RCC 7860 (cell line): ENCODE measurements at regions not wholly inside any gene's neighbourhood (a gene's known extent, or its start where the extent isn't known, plus 50 kb on each side); places are given as distances from the start of the nearest gene placed in this dataset.

Experiments
- DNase-seq: peaks from one replicate; pipeline ENCODE4 v3.0.0-alpha.2; 2015; ENCODE audit warnings: low spot score
- FAIRE-seq: peaks from 2 replicates; lab custom pipeline; 2012; peaks lifted over from hg19 to GRCh38; lab: Jason Lieb, UNC

DNA sequence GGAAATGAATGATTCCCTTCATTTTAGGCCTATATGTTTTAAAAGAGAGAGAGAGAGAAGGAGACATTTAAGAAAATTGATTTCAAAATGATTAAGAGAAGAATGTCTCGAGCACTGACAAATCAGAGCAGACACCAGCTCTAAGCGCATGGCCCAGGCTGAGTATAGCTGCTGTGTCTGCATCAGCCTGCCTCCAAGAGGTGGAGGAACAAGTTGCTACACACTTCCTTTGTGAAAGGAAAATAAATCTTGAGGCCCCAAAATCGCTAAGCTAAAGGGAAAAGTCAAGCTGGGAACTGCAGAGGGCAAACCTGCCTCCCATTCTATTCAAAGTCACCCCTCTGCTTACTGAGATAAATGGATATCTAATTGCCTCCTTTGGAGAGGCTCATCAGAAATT lies 728.7 kb upstream of the TMEM132C start:
- no peak for FAIRE-seq

DNA sequence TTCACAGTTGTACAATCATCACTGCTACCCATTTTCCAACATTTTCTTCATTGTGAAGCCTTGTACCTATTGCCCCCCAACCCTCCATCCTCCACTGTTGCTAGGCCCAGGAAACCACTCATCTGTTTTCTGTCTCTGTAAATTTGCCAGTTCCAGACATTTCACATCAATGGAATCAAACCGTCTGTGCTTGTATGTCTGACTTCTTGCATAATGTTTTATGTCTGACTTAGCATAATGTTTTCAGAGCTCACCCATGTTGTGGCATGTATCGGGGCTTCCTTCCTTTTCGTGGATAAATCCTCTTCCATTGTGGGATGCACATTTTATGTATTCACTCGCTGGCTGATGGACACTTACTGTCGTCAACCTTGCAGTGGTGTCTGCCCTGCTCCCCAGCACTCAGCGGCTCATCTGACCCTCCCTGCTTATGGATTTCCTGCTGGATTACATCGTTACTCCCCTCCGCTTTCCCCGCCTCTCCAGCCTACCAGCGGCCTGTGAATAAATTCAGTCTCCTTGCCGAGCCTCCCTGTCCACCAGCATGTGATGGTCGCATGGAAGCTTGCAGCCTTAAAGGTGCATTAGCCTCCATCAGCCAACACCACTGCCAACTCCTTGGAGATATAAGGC lies 727.6 kb upstream of the TMEM132C start:
- FAIRE-seq (no peak), DNase-seq (no peak)

More for the DNA sequence above, 728.7 kb upstream of the TMEM132C start:
- no peak for DNase-seq

DNA sequence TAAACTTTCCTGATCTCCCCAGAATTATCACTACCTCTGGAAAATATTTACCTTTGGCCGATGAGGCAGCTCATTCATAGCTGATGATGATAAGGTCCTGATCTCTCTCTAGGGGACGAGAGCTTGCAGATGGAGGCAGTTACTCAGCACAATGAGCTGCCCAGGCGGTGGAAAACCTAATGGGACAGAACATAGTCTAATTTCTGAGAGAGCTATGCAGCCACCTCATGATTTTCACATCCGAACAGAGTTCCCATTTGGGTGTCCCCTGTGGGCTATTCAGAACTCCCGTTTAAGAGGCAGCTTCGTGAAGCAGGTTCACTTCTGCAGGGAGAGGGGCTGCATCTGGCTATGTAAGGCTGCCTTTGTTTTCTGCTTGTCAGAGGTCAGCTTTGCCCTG lies 724.6 kb upstream of the TMEM132C start:
- DNase-seq: no peak
- FAIRE-seq: no peak

DNA sequence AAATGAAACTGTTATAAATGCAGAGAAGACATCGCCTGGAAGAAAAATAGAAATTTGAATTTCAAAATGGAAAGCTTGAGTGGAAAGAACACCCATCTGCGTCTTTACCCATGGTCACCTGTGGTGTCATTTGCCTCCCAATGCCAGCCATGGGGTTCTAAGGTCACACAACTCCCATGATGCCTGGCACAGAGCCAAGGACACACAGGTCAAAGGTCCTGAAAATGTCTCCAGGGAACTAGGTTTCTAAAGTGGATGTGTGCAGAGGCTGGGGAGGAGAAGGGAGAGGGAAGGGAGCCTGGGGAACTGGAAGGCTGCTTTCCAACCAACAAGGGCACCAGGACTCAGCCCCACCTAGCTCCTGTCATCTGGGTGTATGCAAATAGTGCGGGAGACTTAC lies 724.0 kb upstream of the TMEM132C start:
- no peak for DNase-seq
- no peak for FAIRE-seq

DNA sequence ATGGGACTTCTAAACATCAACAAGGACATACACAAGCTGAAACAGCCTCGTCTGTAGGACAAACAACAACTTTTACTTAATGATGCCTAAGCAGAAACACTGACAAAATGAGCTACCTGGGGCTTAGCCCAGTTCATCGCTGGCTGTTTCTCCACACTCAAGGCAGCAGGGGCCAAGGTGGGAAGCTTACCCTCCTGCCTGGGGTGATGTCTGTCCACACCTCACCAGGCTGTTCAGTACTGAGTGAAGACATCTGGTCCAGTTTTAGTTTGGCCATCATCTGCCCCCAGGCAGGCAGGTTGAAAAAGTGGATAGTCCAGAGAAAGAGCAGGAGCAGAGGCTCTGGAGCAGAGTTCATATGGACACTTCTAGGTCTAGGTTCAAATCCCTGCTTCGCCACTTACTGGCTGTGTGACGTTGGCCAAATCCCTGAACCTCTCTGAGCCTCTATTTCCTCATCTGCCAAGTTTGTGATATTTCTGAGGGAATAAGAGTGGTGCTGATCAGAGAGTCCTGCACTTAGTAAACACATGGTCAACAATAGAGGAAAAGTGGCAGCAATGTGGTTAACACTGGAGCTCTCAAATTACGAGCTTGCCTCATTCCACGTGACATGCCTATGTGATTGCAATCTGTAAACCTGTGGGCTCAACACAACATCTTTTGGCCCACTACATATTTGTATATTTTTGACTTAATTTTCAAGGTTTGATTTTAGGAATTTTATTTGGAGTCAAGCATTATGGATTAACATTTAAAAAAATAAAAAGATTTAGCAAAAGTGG lies 720.1 kb upstream of the TMEM132C start:
- no peak for DNase-seq
- FAIRE-seq: no peak

DNA sequence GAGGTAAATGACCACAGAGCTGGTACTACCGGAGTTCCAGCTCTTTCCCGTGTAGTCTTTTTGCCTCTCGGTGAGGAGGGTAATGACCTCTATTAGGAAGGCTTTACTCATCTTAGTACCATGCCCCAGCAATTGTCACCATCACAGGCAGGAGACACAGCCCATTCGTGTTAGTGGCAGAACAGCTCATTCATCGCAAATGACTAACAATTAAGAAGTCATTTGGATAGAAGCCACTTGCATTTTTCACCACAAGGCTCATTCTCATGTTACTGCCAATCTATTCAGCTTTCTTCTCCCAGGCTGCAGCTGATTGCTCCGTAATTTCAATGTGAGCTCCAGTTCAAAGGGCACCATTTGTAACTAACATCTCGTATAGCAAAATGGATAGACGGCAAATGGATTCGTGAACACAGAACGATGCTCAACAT lies 718.8 kb upstream of the TMEM132C start:
- DNase-seq (peak; percentile 75), FAIRE-seq (peak; percentile 71)

DNA sequence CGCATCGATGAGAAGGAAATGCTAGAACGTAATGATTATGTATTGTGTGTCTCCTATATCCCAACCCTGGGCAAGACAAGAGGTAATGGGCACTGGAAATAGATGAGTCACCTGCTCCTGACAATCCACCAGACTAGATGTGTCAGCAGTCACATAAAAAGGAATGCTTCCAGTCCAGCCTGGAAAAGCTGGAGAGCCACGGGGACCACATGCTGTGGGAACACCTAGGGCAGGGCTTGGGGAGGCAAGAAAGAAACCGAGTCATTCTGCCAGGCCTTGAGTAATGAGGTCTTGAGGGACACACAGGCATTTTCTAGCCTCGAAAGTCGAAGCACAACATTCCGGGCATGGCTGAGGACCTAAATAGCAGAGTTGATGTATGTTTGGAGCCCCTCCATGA lies 716.7 kb upstream of the TMEM132C start:
- DNase-seq (peak; percentile 89), FAIRE-seq (peak; percentile 89)

DNA sequence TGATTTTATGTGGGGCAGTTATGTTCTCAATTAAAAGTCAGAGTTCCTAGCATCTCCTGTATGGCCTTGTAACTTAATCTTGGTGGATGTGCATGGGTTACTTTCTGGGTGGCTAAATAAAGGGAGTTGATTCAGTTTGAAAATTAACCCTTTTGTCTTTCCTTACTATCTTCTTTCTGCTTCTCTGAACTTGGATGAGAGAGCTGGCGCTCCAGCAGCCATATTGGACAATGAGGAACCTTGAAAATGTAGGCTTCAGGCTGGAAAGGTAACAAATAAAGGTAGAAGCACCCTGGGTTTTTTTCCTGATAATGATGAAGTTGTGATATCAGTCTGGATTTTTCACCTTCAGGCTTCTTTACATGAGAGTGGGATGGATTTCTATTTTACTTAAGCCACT lies 714.1 kb upstream of the TMEM132C start:
- DNase-seq: no peak
- FAIRE-seq: no peak

DNA sequence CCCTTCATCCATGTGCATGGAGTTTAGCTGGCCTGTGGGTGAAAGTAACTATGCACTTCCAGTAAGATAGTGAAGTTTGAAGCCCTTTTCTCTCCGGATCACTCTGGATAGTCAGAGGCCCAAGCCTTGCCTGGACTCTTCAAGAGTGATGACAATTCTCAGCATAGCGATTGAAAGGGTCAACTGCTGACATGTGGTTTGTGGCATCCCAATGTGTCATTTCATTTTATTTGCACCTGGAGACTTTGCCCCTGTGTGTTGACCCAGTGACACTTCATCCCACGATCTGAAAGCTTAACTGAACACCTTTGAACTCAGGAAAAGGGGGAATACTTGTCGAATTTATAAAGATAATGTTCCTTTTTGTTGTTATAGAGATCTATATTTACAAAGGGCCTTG lies 711.9 kb upstream of the TMEM132C start:
- DNase-seq: no peak
- FAIRE-seq: no peak

DNA sequence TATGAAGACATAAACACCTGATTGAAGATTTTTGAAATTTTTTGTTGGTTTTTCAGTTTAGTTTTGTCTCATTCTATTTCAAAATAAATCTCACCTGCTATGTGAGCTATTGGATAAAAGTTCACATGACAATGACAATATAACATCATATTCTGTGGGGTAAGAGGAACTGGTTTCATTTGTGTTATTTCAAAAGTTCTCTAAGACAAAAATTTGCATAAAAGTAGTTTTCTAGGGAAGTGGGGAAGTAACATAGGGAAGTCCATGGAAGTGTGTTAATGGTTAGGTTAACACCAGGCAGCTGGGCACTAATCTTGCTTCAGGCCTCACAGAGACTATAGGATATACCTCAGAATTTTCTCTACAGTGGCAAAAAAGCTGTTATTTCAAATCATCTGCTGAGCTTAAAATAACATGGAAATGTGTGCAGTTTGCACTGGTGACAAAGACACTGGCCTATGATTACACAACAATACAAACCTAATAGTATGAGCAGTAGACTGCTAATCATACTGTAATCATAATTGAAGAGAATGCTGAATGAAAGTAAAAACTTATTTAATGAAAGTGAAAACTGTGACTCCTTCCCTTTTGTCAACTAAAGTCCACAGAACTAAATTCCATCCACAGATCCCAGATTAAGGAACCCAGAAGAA lies 710.6 kb upstream of the TMEM132C start:
- DNase-seq (no peak), FAIRE-seq (no peak)

DNA sequence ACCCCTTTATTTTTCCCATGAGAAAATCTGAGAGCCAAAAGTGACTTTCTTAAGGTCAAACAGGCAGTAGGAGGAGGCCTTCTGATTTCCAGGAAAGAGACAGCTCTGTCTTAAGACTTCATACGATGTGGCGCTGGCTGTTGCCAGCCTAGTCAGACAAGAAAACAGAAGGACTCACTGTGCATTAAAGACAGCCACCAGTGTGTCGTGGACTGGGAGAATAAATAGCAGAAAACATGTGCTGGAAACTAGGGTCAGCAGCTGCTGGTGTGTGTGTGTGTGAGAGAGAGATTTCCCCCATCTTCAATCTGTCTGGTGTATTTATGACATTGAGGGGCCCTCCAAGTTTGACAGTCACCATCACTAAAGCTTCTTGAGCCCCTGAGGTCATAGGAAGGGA lies 708.6 kb upstream of the TMEM132C start:
- FAIRE-seq (no peak), DNase-seq (no peak)

DNA sequence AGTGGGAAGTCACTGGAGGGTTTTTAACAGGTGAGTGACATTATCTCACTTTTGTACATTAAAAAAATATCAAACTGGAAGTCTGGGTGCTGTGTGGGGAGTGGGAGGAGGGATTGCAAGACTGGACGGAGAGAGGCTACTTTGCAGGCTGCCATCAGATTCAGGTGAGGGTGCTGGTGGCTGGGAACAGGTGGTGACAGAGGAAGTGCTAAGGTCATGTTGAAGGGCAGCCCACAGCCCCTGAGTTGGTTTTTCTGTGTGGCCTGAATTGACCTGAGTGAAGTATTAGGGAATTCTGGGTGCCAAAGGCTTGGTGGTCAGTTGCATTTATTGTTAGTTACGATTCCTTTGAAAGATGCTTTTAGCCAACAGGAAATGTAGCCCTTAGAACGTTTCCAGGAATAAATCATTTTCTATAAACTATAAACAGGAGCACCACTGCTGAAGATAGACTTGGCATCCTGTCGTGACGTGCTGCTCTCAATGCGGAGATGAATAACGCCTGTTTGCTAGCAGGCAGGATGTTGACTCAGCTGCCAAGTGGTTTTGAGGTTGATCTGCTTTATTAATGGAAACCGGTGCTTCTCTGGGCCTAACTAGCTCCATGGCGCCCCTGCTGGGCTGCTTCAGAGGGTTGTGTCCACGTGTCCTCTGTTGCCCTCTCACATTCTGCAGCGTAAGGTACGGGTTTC lies 707.5 kb upstream of the TMEM132C start:
- FAIRE-seq (peak; percentile 81), DNase-seq (peak; percentile 86)

DNA sequence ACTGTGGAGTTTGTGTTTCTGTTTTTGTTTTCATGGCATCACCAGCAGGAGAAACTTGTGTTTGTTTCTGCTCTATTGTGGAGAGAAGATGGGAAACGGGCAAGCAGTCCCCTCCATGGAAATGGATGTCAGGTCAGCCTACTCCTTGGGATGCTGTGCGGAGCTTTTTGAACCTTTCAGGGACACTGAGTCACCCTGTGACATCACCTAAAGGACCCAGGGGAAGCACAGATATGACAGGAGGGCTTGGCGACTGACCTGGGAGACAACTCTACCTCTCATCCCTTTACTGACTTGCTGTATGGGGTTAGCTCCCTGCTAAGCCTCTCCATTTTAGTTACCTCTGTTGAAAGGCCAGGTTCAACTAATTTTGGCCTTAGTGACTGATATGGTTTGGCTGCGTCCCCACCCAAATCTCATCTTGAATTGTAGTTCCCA lies 706.9 kb upstream of the TMEM132C start:
- no peak for DNase-seq
- FAIRE-seq: no peak

DNA sequence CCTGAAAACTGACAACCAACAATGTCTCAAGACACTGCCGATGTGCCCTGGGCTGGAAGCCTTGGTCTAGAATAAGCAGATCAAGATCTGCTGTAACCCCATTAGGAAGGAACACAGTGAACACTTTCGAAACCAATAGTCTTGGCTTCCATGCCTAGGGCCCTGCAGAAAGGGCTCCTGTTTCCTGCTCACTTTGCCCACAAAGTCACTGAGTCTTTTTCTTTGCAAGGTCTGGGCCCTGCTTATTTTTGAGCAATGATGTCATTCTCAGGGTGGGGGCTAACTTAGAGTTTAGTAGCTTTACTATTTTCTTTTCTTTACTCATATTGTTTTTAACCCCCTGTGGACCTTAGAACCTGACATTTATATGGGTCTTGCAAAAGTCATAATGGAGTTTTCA lies 704.2 kb upstream of the TMEM132C start:
- no peak for DNase-seq
- no peak for FAIRE-seq

DNA sequence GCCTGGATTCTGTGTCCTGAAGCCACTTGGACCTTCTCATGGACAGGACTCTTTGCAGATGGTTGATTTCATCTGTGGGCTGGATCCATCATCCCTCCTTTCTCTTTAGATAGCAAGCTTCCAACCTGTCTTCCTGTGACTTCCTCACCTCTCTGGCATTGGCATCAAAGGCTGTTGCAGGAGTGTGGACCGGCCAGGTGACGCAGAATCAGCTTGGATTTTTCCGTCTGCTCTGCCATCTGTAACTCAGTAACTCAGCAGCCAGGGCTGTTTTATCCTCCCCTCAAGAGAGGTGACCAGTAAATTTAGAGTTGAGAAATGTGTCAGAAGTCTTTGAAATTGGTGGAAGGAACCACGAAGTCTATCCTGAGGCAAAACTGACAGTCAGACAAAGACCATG lies 701.7 kb upstream of the TMEM132C start:
- DNase-seq (no peak), FAIRE-seq (no peak)

DNA sequence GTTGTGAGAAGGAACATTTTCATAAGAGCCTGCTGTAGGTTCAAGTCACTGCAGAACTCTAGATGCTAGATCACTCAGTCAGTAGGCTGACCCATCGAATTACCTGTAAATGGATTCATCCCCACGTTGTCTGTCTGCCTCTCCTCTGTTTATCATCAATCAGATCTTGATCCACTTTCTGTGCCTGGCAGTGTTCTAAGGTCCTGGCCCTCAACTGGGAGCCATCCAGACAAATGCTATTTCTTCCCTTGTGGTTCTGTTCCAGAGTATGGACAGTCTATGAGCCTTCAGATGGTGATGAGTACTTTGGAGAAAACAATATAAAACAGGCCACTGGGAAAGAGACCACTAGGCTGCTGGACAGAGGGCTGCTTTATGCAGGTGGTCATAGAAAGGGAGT lies 699.4 kb upstream of the TMEM132C start:
- no peak for DNase-seq
- FAIRE-seq: no peak

DNA sequence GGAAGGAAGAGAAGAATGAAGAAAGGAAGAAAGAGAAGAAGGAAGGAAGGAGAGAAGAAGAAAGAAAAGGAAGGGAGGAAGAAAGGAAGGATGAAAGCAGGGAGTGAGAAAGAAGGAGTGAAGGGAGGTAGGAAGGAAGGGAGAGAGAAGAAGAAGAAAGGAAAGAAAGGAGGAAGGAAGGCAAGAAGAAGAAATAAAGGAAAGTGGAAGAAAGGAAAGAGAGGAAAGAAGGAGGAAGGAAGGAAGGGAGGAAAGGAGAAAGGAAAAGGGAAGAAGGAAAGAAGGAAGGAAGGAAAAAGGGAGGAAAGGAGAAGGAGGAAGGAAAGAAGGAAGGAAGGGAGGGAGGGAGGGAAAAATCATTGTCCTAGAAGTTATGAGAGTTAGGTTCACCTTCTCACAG lies 696.6 kb upstream of the TMEM132C start:
- FAIRE-seq: no peak

DNA sequence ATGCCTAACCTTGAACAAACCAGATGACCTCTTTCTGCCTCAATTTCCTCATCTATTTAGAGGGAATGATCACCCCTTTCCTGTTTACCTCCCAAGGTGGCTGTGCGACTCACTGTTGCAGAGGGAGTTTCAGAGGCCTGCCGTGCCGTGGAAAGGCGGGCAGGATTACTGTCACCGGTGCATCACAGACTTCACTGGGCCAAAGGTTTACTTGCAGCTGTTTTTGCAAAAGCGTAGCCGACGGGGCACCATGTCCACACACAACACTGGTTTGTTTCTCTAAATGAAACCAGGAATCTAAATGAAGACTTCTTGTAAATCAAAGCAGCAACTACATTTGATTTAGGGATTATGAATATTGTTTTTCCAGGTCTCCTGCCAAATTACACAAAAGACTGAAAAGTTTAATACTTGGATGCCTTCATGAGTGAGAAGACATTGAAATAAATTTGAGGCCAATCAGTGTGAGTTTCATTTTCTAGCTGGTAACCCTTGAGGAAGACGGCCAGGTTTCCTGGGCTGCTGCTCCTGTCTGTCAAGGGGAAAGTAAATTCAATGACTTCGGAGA lies 696.1 kb upstream of the TMEM132C start:
- DNase-seq: no peak

More for the DNA sequence above, 696.6 kb upstream of the TMEM132C start:
- no peak for DNase-seq

DNA sequence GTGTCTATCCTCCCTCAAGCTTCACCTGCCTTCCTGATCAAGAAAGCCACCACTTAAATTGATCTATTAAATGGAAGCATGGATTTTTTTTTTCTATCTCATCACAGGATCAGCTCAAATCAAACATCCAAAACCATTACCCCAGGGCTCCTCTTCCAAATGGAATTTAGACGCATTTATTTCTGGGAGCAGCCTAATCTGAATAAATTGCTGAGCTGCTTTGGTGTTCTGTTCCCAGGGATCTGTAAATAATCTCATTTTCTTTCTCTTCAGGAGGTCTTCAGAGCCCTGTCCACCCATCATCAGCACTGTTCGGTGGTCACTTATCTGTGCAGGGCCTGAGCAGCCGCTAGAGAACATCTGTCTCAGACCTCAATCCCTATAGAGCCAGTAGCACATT lies 695.4 kb upstream of the TMEM132C start:
- no peak for FAIRE-seq

More for the DNA sequence above, 696.1 kb upstream of the TMEM132C start:
- no peak for FAIRE-seq

DNA sequence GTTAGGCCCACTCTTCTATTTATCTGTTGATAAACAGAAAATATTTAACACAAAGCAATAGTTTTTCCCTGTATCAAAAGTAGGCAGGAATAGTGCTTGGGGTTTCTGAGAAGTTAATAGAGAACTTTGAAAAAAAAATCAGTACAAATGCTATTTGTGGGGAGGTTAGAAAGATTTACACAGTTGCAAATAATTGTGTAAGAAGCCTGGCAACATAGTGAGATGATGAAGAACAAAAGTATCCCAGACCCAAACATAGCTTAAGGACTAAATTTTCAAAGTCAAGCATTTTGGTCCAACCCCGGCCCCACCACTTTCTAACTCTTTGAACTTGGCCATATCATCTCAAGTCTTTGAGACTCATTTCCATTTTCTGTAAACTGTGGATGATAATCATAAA lies 687.5 kb upstream of the TMEM132C start:
- no peak for FAIRE-seq
- no peak for DNase-seq

More for the DNA sequence above, 695.4 kb upstream of the TMEM132C start:
- DNase-seq: no peak

DNA sequence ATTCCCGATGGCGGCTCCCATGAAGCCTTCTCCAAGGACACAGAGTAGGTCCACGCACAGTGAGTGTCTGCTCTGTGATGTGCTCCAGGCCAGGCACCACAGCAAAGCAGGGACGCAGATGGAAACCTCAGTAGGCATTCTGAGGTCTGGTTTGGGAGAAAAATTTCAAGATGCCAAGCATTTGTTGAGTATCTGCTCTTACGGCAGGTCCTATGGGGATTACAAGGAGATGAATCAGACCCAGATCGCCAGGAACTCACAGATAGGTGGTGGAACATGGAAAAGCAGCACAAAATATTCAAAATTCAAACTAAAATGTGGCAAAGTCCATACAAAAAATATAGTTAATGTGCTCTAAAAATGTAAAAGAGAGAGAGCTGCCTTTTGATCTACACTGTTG lies 684.9 kb upstream of the TMEM132C start:
- DNase-seq: no peak
- FAIRE-seq: no peak
